GM12878 (cell line): ENCODE measurements at regions not wholly inside any gene's neighbourhood (a gene's known extent, or its start where the extent isn't known, plus 50 kb on each side); places are given as distances from the start of the nearest gene placed in this dataset.

Experiments used
- ATAC-seq: fragments of 200-7000 bp; cut with Tn5 transposase; 3 replicates; pipeline ENCODE4 v1.9.1; 2020; ENCODE audit warnings: mild to moderate bottlenecking, moderate library complexity
- BruUV-seq: library from RNA; stranded (reverse); fragments of 400-500 nt; replicated peaks from 2 replicates; lab custom pipeline; 2021; lab: Mats Ljungman, UMichigan
- CTCF ChIA-PET: fragments of 300-600 bp; sonication (Branson Sonifier 250); formaldehyde crosslinking; extraction: SDS; loops from one replicate; lab custom pipeline; 2021; ENCODE audit warnings: inconsistent platforms; lab: Yijun Ruan, JAX
- POLR2A ChIA-PET: fragments of 350-600 bp; formaldehyde crosslinking; extraction: SDS; loops from one replicate; lab custom pipeline; 2021; ENCODE audit warnings: inconsistent platforms; lab: Charles Lee
- RAD21 ChIA-PET: fragments of 300-600 bp; sonication (Branson Sonifier 250); formaldehyde crosslinking; loops from one replicate; lab custom pipeline; 2023; ENCODE audit warnings: antibody characterized with exemption; ENCODE audit not compliant: unreplicated experiment; lab: Charles Lee
- SMC1A ChIA-PET: fragments of 300-600 bp; sonication (Branson Sonifier 250); formaldehyde crosslinking; loops from one replicate; lab custom pipeline; 2023; ENCODE audit not compliant: unreplicated experiment, uncharacterized antibody; lab: Charles Lee
- DNase-seq: peaks from one replicate; pipeline ENCODE4 v3.0.0-alpha.2; 2011; ENCODE audit warnings: low read depth, low spot score
- FAIRE-seq: peaks from 3 replicates; lab custom pipeline; 2011; peaks lifted over from hg19 to GRCh38; lab: Jason Lieb, UNC
- H2AFZ ChIP-seq: 2 replicates; pipeline ENCODE4 v1.6.0; 2011; ENCODE audit warnings: low read depth, low read length, control low read depth; ENCODE audit not compliant: control insufficient read depth
- H3K27ac ChIP-seq: 2 replicates; pipeline ENCODE4 v1.5.1; 2011; ENCODE audit warnings: control low read depth; ENCODE audit not compliant: control insufficient read depth, insufficient read depth
- H3K27me3 ChIP-seq, 2 experiments: replicated peaks in 1 of 2; 2 replicates each; pipeline versions ENCODE4 v1.6.0 to v1.6.1; 2011; ENCODE audit warnings: low read length in 1 of 2; ENCODE audit not compliant: control insufficient read depth in 2 of 2, insufficient read depth in 2 of 2
- H3K36me3 ChIP-seq, 2 experiments: 2 replicates each; pipeline ENCODE4 v1.5.1; 2011; ENCODE audit warnings: low read length in 1 of 2; ENCODE audit not compliant: control insufficient read depth in 2 of 2, insufficient read depth in 2 of 2
- H3K4me1 ChIP-seq: 2 replicates; pipeline ENCODE4 v1.6.1; 2011; ENCODE audit warnings: mild to moderate bottlenecking, low read length, moderate library complexity, mixed read lengths; ENCODE audit not compliant: control insufficient read depth, insufficient read depth
- H3K4me2 ChIP-seq: 2 replicates; pipeline ENCODE4 v1.6.0; 2011; ENCODE audit warnings: control low read depth; ENCODE audit not compliant: control insufficient read depth, insufficient read depth
- H3K4me3 ChIP-seq: fragments of 200-600 bp; sonication (generic); 2 replicates; pipeline ENCODE4 v1.5.1; 2016
- H3K79me2 ChIP-seq: 2 replicates; pipeline ENCODE4 v1.6.0; 2011; ENCODE audit warnings: low read length; ENCODE audit not compliant: control insufficient read depth, insufficient read depth
- H3K9ac ChIP-seq: 2 replicates; pipeline ENCODE4 v1.8.0; 2011; ENCODE audit warnings: low read length, control low read depth, mixed read lengths; ENCODE audit not compliant: control insufficient read depth, insufficient read depth
- H3K9me3 ChIP-seq: replicated peaks from 3 replicates; pipeline ENCODE4 v1.5.1; 2011; ENCODE audit warnings: mild to moderate bottlenecking, low read length; ENCODE audit not compliant: control insufficient read depth, insufficient read depth
- H4K20me1 ChIP-seq: 2 replicates; pipeline ENCODE4 v1.6.0; 2011; ENCODE audit not compliant: control insufficient read depth, insufficient read depth
- CBFB ChIP-seq: IDR thresholded peaks from 2 replicates; pipeline ENCODE4 v1.6.1; 2016; ENCODE audit warnings: antibody characterized with exemption, low read depth
- DPF2 ChIP-seq: fragments of 450-650 bp; IDR thresholded peaks from 2 replicates; pipeline ENCODE4 v1.6.1; 2017; ENCODE audit warnings: mild to moderate bottlenecking
- EP300 ChIP-seq, 2 experiments: fragments of 150-350 bp in 1 of 2; IDR thresholded peaks; 2 replicates each; pipeline ENCODE4 v1.6.1; 2011 to 2012; ENCODE audit warnings: low read depth in 2 of 2, low read length in 2 of 2, borderline replicate concordance in 1 of 2, improper control_type of control experiment in 1 of 2, inconsistent platforms in 1 of 2; ENCODE audit not compliant: control insufficient read depth in 1 of 2
- KAT2A ChIP-seq: conservative IDR thresholded peaks from 2 replicates; pipeline ENCODE4 v1.6.1; 2011; ENCODE audit warnings: low read depth, low read length; ENCODE audit not compliant: control insufficient read depth
- POLR2A ChIP-seq: IDR thresholded peaks from 2 replicates; pipeline ENCODE4 v1.6.1; 2011; ENCODE audit warnings: low read depth, mild to moderate bottlenecking, low read length
- TBL1XR1 ChIP-seq: IDR thresholded peaks from 2 replicates; pipeline ENCODE4 v1.6.1; 2012; ENCODE audit warnings: low read depth, low read length, improper control_type of control experiment
- WGBS: methylation state at CpG from one replicate; pipeline ENCODE4 v1.1.6; 2016; ENCODE audit warnings: low lambda C conversion rate; ENCODE audit not compliant: insufficient replicate concordance, insufficient coverage; ENCODE audit errors: missing lambda C conversion rate; 5-methylcytosine and 5-hydroxymethylcytosine counted together
- in situ Hi-C: fragments of 300-500 bp; cut with MboI; formaldehyde crosslinking; loops from 9 replicates; pipeline ENCODE4 v1.14.3; 2018; ENCODE audit warnings: mixed read lengths
- intact Hi-C: fragments of 100-400 bp; cut with micrococcal nuclease; formaldehyde crosslinking; loops from one replicate; pipeline ENCODE4 v1.14.2; 2022; ENCODE audit not compliant: unreplicated experiment
- TF ChIP-seq, protein P1 (sequence below): fragments of 450-650 bp; IDR thresholded peaks from 2 replicates; pipeline ENCODE4 v1.6.1; 2014; ENCODE audit warnings: mild to moderate bottlenecking
- TF ChIP-seq, protein P2 (sequence below): IDR thresholded peaks from 2 replicates; pipeline ENCODE4 v1.6.1; 2011; ENCODE audit warnings: borderline replicate concordance, low read depth, mild to moderate bottlenecking, moderate library complexity, low read length; ENCODE audit not compliant: insufficient read depth, poor library complexity, severe bottlenecking
- TF ChIP-seq, protein P3 (sequence below): IDR thresholded peaks from 2 replicates; pipeline ENCODE4 v1.6.1; 2012; ENCODE audit warnings: low read depth, low read length, improper control_type of control experiment

DNA sequence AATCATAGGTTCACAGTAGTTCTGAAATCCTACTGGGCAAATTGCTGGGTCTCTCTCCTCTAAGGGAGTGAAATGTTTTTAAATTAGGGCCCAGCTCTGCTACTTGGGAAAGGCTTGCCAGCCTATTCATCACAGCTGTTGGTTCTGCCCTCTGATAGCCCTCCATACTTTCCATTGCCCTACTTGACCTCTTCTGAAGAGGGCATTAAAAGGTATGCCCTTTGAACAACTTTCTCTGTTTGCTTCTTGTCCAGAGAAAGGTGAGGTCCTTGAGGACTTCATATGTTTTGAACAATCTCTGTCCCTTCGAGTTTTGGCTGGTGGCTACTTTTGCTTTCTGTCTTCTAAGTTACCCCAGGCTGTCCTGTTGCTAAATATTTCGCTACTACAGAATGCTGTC, 62.3 kb upstream of the JAK2 start:
- Histone ChIP-seq H3K4me3 (no peak overlapping the region), H2AFZ (no peak overlapping the region), H3K9ac (no peak overlapping the region), H4K20me1 (no peaks in the 10 kb centered on the region), H3K27ac (no peak overlapping the region), H3K4me1 (peaks cover 7% of the 10 kb centered on the region; the same call in 1 of the 2 replicates), H3K27me3 (no peaks in the 10 kb centered on the region), H3K9me3 (peaks cover 2% of the 10 kb centered on the region; the same call in 2 of the 3 replicates), H3K79me2 (no peaks in the 10 kb centered on the region), H3K4me2 (no peak overlapping the region), H3K36me3 (no peaks in the 10 kb centered on the region)
- POLR2A ChIA-PET = no interaction called here
- no peak for DNase-seq
- intact Hi-C loops (no loop called here), in situ Hi-C loops (no loop called here)
- WGBS = 50% methylated on average over 2 of the region's 2 CpGs
- no peak for FAIRE-seq
- TF ChIP-seq, protein P1, sequence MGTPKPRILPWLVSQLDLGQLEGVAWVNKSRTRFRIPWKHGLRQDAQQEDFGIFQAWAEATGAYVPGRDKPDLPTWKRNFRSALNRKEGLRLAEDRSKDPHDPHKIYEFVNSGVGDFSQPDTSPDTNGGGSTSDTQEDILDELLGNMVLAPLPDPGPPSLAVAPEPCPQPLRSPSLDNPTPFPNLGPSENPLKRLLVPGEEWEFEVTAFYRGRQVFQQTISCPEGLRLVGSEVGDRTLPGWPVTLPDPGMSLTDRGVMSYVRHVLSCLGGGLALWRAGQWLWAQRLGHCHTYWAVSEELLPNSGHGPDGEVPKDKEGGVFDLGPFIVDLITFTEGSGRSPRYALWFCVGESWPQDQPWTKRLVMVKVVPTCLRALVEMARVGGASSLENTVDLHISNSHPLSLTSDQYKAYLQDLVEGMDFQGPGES = no peak
- TF ChIP-seq POLR2A (no peak), KAT2A (no peak), TBL1XR1 (no peak), EP300 (IDR thresholded peaks at IDR 0.05; ENCODE audit: borderline replicate concordance in 1 of 2, control insufficient read depth in 1 of 2, low read depth in 2 of 2, low read length in 2 of 2) (no peak), DPF2 (no peak), CBFB (no peak)
- TF ChIP-seq, protein P2, sequence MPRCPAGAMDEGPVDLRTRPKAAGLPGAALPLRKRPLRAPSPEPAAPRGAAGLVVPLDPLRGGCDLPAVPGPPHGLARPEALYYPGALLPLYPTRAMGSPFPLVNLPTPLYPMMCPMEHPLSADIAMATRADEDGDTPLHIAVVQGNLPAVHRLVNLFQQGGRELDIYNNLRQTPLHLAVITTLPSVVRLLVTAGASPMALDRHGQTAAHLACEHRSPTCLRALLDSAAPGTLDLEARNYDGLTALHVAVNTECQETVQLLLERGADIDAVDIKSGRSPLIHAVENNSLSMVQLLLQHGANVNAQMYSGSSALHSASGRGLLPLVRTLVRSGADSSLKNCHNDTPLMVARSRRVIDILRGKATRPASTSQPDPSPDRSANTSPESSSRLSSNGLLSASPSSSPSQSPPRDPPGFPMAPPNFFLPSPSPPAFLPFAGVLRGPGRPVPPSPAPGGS = no peak
- TF ChIP-seq, protein P3, sequence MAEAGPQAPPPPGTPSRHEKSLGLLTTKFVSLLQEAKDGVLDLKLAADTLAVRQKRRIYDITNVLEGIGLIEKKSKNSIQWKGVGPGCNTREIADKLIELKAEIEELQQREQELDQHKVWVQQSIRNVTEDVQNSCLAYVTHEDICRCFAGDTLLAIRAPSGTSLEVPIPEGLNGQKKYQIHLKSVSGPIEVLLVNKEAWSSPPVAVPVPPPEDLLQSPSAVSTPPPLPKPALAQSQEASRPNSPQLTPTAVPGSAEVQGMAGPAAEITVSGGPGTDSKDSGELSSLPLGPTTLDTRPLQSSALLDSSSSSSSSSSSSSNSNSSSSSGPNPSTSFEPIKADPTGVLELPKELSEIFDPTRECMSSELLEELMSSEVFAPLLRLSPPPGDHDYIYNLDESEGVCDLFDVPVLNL = no peak
- SMC1A ChIA-PET = interaction anchor here (0.8 to 3.6 kb wide), 7 partner anchors 13 to 163 kb away, joined by 3 to 39 read pairs (median 7); no protein-coding TSS in a partner anchor
- ATAC-seq = no peak
- CTCF ChIA-PET = interaction anchor here (0.6 to 3.9 kb wide), 10 partner anchors 13 to 736 kb away, joined by 3 to 66 read pairs (median 7); partner anchors contain the start of gene JAK2
- no TSS peak for BruUV-seq
- RAD21 ChIA-PET = interaction anchor here (1.4 to 3.6 kb wide), 3 partner anchors 13 to 163 kb away, joined by 3 to 27 read pairs (median 19); no protein-coding TSS in a partner anchor
